Endometrium (tissue), 2 donors: ENCODE measurements at regions not wholly inside any gene's neighbourhood (a gene's known extent, or its start where the extent isn't known, plus 50 kb on each side); places are given as distances from the start of the nearest gene placed in this dataset.
"Not testable (repeated sequence)": the region's sequence is repeated elsewhere in the genome, so short reads cannot be mapped to it uniquely, and the experiment has no call there.

Experiments used
- FAIRE-seq: peaks from 2 replicates; lab custom pipeline; 2012; peaks lifted over from hg19 to GRCh38; lab: Jason Lieb, UNC
- donor health status: control.
- donor health status: control.

DNA sequence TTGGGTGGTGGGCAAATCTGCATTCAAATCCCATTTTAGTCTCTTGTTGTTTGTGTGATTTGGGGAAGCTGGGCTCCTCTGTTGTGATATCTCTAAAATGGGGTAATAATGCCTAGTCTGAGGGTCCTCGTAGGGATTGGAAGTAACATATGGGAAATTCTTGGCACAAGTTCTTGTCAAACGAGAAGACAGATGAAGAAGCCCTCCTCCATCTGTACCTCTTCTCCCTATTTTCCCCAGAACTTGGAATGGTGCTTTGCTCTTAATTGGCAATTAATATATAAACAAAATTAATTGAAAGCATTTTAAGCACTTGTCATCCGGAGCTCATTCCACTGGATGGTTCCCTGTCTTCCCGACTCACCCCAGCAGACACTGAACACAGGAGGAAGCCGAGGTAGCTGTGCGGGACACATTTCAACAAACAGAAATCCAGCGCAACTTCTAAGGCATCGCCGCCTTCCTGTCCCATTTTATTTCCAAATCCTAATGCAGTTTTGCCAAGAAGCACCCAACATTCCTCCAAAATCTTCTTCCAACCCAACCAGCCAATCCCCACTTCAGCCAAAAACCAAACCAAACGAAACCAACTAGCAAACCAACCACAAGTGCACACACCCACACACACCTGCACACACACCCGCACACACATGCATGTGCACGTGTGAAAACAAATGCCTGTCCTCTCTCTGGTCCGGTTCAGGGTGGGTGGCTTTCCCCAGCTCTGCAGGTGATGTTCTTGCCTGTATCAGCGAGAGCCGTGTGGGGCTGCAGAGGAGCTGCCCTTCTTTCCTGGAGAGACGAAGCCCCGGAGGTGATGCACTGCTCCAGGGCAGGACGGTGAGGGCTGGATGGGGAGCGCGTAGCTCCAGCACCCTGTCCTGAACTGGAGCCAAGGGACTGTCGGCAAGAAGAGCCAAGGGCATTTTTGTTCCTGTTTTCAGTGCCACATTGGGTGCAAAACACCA lies 100.8 kb upstream of the B3GAT1 start:
- FAIRE-seq, result no peak

DNA sequence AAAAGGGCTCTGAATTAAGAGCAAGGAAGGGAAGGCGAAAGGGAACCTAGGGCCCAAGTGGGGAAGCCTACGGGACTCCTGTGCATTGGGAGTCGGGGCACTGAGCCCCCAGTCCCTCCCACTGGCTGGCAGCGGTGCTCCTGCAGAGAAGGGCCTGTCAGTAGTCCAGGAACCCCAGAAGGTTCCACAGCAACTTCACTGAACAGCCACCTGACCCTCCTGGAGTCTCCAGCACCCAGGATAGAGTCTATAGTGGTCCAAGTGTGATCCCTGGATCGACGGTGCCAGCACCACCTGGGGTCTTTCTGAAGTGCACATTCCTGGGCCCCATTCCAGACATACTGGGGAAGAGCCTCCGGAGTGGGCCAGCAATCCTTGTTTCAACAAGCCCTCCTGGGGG lies 100.0 kb upstream of the B3GAT1 start:
- no peak for FAIRE-seq

DNA sequence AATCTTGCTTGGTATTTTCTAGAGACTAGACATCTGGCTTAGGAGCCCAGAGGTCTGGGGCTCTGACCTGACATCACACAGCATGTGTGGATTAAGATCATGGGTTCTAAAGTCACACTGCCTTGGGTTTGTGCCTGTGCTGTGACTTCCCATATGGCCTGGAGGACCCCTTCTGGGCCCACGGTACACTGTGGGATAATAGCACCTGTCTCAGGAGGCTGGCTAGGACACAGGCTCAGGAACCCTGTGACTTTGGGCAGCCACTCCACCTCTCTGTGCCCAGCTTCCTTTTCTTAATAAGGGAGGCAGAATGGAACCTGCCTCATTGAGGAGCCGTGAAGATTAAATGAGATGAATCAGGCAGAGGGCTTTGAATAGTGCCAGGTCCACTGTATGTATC lies 99.2 kb upstream of the B3GAT1 start:
- no peak for FAIRE-seq

DNA sequence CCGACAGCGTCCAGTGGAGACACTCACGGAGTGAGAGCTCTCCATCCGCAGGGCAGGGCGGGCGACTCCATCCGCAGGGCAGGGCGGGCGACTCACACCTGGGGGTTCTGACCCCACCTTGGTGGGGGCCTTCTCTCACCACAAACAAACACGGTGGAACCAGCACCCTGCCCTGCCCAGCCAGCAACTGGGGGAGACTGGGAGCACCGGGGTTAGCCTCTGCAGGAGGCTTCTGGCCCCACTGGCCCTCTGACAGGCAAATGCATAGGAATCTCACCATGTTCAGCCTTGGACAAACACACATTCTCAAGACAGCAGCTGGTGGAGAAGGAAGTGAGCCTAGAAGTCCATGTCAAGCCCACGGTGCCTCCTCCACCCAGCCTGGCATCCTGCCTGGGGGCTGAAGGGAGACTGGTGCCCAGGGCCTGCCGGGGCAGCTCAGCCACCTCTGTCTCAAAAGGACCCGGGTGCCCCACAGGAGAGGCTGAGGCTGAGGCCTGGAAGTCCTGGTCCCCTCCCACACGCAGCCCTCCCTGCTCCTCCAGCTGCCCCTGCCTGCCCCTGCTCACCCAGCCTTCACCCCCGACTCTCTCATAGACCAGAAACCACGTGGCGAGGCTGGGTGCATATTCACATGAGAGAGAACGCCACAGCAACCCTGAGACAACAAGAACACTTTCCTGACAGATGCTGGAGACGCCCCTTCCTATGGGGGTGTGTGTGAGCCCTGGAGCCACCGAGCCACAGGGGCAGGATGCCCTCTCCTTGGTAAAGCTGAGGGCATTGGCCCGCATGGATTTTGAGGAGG lies 98.4 kb upstream of the B3GAT1 start:
- FAIRE-seq, result no peak

DNA sequence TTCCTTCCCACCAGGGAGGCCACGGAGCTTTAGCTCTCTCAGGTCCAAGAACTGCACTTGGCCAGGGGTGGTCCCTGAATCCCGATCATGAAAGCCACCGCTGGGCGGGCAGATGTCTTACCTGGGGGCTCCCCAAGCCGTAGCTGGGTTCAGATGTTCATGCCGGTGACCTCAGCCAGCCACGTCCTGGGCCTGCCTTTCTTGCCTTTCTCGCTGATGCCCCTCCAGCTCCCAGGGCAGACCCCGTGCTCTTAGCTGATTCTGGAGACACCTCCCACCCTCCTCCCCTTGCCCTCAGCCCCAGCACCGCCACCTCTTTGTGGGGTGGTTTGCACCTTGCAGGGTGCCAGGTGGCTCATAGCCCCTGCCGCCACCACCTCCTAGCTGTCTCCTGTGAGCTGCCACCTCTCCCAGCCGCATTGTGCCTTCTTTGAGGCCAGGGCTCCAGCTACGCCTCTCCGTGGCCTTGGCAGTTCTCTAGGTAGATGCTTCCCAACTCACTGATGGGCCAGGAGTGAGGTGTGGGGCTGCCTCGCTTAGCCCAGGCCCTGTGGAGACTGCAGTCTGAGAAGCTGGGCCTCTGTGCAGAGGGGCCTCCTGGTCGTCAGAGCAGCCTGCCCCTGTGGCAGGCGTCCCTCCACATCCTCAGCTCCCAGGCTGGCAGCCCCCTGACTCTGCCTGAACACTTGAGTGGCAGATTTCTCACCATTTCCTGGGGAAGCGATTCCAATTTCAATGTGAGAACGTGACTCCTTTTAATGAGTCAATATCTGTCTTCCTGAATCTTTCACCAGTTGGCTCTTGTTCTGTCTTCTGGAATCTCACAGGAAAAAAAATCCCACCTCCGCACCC lies 97.6 kb upstream of the B3GAT1 start:
- FAIRE-seq, result no peak

DNA sequence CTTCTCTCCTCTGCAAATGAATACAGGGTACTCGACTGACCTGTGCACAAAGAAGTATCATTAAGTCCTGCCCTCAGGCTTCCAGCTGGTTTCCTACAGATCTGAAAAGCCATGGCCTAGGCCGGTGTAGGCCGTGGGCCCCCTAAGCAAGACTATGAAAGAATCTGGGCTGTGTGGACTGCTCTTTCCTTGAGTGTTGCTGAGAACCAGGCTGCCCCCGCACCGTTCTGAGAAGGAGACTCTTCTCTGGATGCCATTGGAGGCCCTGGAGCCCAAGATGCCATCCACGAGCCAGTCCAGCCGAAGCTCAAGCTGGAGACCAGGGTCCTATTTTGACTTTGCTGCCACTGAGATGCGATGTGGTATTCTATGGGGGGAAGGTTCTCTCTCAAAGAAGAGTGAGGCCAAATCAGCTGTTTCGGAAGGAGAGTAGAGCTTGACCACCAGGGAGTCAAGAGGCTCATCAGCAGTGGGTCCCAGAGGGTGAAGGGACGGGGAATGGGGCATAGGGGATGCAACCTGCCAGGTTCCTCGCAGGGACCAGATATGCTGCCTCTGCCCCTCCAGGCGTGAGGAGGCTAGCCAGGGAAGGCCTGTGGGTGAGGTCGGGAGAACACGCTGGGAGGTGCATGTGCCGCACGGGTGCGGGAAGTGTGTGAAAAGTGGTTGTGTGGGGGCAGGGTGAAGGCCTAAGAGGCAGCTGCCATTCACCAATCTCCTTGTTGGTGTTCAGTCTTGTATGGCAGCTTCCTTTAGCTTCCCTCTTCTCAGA lies 96.4 kb upstream of the B3GAT1 start:
- FAIRE-seq, result no peak

DNA sequence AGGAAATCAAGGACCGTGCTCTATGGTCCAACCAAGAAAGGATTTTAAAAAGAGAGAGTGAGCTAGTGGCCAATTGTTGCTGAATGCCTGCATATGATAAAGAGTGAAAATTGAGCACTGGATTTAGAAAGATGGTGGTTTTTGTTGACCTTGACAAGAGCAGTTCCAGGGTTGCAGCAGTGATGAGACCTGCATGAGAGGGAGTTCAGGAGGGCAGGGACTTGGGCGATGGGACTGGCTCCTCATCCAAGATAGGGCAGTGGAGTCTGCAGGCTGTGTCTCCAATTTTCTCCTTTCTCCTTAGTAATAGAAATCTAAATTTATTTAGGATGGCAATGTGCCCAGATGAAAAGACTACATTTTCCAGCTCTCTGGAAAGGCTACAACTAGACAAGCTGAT lies 94.0 kb upstream of the B3GAT1 start:
- no peak for FAIRE-seq

DNA sequence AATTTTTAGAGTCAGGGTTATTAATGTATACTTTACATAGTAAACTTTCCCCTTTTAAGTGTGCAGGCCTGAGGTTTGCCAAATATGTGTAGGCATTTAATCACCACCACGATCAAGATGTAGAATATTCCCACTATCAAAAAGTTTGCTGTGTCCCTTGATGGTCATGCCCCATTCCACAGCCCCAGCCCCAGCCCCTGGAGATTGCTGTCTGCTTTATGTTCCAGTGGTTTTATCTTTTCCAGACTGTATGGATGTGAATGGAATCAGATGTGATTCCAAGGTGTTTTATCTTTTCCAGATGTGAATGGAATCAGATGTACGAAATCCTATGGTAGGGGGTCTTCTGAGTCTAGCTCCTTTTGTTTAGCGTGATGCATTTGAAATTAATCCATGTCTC lies 93.1 kb upstream of the B3GAT1 start:
- FAIRE-seq, result no peak

DNA sequence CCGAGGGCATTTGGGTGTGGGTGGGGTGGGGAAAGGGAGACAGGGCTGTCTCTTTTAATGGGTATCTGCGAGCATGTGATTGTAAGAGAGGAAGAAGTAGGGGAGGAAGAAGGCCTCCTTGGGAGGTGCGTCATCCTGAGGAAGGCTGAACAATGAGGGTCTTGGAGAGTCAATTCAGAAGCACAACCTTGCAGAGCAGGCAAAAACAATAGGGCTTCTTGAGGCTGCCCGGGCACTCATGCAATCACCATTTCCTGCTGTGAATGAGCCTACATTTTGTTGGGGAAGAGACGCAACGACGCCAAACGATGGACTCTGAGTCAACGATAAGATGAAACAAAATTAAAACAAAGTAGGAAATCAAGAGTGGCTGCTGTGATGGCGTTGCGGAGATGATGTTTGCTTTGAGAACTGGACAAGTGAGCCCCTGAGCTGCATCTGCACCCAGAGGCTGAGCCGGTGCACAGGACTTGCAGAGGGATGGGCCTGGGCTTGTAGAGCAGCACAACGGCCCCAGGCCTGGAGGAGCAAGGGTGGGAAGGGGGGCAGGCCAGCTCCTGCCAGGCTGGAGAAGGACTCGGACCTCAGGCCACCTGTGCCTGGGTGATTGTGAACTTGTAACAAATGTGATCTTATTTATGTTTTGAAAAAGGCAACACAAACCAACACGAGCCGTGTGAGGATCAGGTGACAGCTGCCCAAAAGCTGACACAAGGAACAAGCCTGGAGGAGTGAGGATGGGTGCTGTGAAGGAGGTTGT lies 92.3 kb upstream of the B3GAT1 start:
- FAIRE-seq, result no peak

DNA sequence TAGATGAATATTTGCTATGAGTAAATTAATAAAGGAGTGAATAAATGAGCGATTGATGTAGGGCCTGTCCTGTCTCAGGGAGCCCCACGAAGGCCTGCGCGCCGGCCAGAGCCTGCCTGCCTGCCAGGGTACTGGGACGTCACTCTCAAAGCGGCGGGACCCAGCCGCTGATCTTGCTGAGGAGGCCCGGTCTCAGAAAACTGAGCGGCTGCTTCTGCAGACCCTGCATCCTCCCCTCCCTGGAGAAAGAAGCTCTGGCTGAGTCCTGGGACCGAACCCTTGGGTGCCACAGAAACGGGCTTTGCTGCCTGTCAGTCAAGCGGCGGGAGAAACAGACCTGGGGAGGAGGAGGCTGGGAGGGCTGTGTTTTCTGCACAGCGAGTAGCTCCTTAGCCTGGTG lies 91.6 kb upstream of the B3GAT1 start:
- FAIRE-seq, result no peak

DNA sequence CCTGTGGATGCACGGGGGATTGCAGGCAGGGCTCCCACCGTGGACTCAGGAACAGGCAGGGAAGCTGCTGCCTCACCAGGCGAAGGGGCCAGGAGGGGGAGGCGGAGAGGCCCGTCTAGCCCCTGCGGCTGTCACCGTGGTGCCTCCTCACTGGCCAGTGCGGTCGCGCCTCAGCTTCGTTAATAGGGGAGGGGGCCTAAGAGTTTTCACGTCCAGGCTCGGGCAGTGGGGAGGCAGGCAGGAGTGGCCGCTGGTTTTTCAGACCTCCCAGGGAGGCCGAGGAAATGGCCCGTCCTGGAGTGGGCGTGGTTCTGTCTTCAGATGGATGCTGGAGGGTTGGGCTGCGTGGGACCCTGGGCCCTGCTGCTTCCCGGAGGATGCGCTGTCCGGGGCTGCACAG lies 91.1 kb upstream of the B3GAT1 start:
- FAIRE-seq, result no peak

DNA sequence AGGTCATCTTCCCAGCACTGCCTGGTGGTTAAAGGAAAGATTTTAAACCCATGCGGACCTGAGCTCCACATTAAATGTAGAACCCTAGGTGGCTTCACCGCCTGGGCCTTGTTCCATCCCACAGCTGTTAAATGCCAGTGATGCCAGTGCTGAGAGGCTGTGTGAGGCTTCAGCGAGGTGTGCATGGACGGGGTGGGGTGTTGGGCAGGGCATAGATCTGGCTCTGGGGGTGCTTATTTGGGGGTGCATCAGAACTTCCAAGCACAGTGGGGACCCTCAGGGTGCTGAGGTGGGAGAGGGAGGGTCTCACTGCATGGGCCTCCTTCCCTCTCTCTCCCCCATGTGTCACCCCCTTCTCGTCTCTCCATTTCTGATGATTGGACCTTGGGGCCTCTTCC lies 90.1 kb upstream of the B3GAT1 start:
- no peak for FAIRE-seq

DNA sequence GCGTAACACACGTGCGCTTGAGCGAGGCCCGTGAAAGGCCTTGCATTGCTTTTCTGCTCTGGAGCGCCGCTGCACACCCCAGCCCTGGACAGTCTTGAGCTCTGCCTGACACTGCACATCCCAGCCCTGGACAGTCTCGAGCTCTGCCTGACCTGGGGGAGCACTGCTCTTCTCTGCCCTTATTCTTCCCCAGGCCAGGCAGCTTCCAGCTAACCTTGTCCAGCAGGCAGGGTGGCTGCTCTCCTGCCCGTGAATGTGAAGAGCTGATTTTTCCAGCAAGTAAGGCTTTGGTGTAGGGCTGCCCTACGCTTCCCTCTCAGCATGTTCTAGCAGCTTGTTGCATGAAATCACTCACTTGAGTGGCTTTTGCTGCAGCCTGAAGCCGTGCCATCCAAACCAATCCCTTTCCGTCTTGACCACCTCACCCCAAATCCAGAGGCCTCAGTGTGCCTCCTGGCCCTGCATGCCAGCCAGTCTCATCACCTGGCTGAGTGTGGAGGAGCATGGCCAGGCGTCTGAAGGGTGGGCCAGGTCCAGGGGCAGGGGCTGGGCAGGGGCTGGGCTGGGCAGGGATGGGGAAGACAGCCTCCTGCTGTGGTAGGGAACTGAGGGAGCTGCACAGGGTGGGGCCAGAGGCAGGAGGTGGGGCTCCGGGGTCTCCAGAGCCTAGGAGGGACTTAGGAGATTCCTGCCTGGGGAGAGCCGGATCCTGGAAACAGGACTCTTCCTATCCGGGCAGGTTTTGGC lies 89.5 kb upstream of the B3GAT1 start:
- no peak for FAIRE-seq

DNA sequence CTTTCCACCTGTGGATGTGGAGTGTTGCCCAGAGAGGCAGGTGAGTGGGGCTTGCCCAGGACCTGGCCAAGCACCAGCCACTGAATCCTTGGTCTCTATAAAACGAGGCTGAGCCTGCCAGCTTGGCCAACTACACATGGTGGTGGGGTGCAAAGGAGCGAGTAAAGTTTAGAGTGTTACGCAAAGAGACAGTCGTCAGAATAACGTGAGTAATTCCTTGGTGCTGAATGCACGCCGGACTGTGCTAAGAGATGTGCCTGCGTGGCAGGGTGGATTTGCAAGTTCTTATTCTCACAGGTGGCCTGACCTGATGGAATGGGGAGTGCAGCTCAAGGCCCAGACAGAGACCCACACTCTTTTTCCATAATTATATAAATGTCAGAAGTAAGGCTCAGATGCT lies 88.6 kb upstream of the B3GAT1 start:
- no peak for FAIRE-seq

DNA sequence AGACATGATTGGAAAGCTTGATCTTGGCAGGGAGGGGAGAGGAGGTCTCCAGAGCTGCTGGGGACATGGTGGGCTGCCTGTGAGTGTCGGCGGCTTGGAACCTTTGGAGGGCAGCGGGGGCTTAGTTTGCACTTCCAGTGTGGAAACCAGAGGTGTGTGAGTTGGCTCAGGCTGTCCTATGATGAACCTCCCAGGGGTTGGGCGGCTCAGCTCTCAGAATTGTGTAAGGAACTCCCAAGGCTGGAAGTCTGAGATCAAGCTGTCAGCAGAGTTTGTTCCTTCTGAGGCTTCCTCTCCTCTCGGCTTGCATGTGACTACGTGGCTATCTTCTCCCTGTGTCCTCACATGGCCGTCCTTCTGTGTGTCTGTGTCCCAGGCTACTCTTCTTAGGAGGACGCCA lies 87.9 kb upstream of the B3GAT1 start:
- FAIRE-seq, result no peak

DNA sequence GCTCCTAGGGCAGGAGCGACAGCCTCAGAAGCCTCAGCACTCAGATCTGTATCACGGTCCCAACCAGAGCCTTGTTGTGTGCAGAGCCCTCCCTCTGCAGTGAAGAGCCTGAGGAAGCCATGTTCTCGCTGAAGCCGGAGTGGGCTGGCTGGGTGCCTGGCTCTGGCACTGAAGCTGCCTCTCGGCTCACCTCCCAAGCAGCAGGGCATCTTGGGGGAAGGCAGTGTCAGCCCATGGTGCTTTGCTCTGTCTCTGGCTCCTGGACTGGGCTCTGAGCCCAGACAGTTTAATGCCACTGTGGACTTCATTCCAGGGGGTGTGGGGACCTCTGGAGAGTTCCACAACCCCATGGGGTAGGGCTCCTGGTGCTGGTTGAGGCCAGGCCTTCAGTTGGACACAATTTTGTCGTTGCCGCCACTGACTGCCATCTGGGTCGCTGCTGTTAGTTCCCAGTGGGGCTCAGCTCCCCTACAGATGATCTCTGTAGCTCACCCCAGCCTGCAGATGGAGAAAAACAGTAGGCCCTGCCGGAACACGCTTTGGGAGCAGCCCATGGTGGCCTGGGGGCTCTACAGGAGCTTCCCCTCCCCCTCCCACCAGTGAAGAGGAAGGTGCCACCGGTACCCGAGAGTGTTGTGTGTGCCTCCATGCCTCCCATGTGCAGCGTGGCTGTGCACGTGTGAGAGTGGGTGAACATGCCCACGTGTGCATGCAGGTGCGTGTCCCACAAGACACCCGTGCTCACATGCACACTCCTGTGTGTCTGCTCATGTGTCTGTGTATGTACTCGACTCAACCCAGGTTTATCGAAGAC lies 86.5 kb upstream of the B3GAT1 start:
- no peak for FAIRE-seq

DNA sequence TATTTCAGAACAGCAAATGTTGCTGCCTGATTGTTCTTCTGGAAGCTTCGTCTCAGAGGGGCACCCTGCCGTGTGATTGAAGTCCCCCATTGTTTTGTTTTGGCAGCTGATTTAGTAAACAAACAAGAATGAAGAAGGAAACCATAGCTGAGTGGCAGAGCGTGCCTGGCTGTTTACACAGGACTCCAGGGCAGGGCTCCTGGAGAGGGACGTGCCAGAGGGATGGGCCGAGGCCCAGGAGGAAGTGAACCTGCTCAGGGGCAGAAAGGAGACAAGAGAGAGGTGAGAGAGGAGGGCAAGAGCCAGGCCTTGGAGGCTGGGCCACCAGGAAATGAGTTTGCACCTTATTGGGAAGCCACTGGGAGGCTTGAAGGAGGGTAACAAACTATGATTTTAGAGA lies 85.5 kb upstream of the B3GAT1 start:
- FAIRE-seq, result no peak

DNA sequence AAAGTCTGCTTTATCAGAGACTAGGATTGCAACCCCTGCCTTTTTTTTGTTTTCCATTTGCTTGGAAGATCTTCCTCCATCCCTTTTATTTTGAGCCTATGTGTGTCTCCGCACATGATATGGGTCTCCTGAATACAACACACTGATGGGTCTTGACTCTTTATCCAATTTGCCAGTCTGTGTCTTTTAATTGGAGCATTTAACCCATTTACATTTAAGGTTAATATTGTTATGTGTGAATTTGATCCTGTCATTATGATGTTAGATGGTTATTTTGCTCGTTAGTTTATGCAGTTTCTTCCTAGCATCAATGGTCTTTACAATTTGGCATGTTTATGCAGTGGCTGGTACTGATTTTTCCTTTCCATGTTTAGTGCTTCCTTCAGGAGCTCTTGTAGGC lies 84.0 kb upstream of the B3GAT1 start:
- FAIRE-seq, result not testable (repeated sequence)

DNA sequence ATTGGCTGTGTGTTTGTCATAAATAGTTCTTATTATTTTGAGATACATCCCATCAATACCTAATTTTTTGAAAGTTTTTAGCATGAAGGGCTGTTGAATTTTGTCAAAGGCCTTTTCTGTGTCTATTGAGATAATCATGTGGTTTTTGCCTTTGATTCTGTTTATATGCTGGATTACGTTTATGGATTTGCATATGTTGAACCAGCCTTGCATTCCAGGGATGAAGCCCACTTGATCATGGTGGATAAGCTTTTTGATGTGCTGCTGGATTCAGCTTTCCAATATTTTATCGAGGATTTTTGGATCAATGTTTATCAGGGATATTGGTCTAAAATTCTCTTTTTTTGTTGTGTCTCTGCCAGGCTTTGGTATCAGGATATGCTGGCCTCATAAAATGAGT lies 82.4 kb upstream of the B3GAT1 start:
- FAIRE-seq, result not testable (repeated sequence)
